Activated CD4-positive, alpha-beta T cell treated with anti-CD3 and anti-CD28 coated beads, Interleukin-2, amount 50 U/mL, for 48 hours (primary cell): ENCODE measurements at regions not wholly inside any gene's neighbourhood (a gene's known extent, or its start where the extent isn't known, plus 50 kb on each side); places are given as distances from the start of the nearest gene placed in this dataset.

ENCODE experiments used
- DNase-seq, 2 experiments: peaks; one replicate each; pipeline ENCODE4 v3.0.0-alpha.2; 2020

DNA sequence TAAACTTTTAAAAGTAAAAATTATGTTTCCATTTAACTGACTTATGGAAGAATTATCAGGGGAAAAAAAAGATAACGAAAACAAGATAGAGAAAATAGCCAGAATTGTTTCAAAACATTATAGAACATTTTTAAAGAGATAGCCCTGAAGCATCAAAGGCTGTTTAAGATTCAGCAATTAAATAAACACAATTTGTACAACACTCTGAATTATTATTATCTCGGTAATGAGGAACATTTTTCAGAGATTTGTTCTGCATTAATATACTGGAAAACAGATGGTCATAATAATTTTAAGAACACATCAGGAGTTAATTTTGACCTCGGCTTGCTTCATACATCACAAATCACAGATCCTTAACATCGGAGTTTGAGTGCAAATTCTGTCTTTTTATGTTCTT is 643.8 kb downstream of the SORCS1 start:
- DNase-seq: no peak

DNA sequence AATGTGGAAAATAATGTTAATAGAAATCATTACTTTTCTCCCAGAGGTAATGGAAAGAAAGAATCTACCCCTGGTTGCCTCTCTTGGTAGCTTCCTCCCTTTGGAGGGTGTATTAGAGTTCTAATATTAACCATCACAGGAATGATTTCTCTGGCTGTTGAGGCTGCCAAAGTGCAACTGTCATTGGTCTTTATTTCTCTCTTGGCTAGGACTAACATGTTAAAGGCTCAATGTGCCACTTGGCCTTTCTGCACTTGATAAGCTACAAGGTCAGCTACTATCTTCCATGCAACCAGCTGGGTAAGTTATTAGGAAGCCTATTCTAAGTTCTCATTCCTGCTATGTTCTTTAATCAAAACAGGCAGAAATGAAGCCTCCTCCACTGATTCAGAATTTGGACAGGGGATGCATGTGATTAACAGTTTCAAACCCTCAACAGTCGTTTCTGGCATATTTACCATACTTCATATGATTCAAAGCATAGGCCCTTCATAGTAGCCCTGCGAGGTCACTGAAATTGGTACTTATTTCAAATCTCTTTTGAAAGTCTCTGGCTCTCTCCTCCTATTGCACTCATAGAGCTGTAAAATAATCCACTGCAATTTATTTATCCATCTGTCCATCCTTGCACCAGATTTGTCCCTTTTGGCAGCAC is 645.0 kb downstream of the SORCS1 start:
- DNase-seq: no peak

DNA sequence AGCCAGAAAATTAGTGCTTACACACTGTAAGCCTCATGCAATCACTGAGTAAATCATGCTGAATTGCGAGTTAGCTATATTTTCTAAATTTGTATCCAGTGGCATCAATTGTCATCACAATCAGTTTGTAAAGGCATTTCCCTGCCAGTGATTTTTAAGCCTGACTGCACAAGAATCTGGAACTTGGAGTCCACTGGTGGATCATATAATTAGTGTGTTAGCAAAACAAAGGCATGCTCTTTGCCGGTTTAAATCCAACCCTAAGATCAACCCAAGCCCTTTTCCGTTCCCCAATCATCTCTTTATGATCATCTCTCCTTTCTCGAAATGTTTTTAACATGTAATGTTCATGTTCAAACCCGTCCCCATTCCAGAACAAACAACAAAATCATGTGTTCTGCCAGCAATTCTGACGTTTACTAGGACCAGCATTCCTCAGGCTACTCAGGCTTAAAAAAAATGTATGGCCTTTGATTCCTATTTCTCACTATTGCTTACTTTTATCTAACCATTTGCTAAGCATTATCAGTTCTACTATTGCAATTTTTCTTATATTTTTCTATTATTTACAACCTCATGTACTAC is 649.2 kb downstream of the SORCS1 start:
- no peak for DNase-seq

DNA sequence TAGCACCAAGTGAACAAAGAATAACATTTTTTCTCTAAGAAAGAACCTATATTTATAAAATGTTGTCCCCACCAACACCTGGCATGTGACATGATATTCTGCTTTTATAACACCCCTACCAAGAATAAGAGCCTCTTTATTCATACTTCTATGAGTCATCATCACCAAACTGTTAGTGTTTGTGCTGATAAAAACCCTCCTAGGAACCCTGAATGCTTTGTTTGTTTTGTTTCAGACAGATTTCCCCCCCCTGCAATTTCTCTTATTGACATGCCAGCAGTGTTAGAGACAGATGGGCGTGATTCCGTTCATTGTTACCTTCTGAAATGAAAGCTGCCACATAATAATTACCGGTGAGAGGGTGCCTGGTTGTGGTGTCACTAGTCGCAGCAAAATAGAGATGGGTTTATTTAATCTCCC is 651.1 kb downstream of the SORCS1 start:
- no peak for DNase-seq

DNA sequence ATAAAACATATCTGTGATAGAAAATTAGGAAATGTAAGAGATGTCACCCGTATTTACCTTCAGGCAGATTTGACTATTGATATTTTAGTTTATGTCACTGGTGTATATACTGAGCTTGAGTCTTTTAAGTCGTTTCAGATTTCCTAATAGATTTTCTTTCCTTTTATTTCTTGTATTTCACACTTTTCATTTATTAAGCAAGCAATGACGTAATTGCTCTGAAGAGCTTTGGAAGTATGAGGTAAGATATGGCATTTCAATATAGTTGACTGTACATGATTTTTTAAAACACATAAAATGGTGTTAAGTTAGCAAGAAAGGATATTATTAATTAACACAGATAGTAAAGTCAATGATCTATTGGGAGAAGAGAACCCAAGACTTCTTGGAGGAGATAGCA is 652.6 kb downstream of the SORCS1 start:
- DNase-seq: no peak

DNA sequence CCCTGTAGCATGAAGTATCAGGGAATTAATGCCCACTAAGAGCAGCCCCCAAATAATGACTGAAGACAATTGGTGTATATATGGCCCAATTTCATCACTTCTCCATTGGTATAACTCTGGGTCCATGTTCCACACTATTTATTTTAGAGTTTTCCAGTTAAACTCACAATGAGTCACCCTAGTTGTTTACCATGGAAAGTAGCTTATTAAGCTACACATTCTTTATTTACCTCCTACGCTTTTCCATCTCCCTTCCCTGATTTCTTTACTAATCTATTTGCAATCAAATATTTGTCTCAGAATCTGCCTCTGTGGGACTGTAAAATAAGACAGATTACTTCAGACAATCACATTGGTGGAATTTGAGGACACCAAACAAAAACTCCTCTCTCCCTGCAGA is 655.6 kb downstream of the SORCS1 start:
- DNase-seq: no peak

DNA sequence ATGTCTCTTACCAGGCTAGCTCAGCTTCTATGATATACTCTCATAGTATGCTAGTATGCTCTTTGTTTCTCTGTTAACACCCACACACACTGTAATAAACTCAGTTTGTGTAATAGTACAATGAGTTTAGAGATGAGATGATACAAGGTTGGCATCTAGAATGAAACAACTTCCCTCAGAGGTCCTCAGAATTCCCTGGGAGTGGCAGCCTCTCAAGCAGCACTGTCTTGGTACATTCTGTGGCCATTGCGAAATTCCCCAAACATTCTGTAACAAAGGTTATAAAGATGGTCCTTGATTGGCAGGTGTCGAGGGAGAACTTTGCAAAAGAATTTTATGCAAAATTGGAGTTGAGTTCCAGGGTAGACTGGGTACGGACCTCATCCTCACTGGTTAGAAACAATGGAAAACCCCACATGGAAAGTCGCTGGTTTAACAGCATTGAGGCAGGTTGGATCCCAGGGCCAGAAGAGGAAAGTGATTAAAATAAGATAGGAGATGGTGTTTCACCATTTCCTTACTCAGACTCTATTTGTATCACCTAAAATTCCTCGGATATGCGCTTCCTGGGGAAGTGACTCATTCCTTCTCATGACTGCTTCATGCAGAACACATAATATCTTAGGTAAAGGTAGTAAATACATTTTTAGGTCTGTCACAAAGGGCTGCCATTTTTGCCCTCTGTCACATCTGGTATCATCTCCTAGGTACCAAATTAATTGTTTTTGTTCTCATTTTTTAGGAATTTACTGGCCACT is 657.8 kb downstream of the SORCS1 start:
- no peak for DNase-seq

DNA sequence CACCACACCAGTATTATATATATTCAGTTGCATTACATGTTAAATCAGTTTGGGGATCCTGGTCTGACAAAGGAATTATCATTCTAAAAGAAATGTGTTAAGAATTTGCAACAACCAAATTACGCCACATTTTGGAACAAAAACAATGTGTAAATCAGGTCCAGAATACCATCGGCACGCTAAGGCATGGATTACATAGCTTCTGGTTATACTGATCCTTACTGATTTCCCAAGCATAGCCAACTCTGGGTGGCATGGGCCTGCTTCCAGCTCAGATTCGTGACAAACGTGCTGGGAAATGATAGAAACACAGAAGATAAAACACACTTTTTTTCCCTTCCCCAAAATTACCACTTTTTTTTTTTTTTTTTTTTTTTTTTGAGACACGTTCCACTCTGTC is 660.0 kb downstream of the SORCS1 start:
- no peak for DNase-seq

DNA sequence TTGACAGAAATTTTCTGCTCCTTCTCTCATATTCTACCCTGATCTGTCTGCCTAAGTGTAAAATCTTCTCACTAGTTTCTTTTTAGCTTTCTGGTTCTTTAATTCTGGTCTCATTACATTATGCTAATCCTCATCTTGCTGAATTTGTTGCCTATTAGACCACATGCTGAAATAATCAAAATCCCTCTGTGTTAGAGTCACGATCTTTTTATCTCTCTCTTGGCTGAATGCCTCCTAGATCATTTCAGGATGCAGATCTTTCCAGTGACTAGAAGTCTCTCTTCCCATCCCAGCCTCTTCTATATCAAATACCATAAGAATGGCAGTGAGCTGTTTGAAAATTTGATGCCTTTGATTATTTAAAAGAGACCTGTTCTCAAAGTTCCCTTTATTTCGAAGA is 661.9 kb downstream of the SORCS1 start:
- DNase-seq: no peak

DNA sequence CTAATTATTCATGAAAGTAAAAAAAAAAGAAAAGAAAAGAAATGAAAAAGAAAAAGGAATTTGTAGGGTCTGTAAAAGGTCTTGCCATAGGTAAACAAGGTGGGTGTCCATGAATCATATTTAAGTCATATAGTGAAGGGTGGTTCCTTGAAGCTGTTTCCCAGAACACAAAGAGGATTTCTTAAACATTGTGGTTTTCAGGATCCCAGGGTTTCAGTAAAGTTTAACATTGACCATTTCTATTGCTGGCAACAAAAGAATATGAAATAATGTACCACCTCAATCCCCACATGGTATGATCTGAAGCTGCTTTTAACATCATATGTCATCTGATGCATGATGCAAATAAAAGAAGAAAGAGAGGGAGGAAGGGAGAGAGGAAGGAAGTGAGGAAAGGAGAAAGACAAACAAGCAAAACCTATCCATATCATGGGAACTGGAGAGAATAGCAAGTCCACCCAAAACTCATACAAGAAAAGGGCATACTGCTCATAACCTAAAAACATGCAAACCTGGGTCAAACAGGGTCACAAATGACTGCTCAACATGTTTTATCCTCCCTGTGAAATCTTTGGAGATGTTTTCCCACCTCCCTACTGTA is 663.5 kb downstream of the SORCS1 start:
- DNase-seq: no peak

DNA sequence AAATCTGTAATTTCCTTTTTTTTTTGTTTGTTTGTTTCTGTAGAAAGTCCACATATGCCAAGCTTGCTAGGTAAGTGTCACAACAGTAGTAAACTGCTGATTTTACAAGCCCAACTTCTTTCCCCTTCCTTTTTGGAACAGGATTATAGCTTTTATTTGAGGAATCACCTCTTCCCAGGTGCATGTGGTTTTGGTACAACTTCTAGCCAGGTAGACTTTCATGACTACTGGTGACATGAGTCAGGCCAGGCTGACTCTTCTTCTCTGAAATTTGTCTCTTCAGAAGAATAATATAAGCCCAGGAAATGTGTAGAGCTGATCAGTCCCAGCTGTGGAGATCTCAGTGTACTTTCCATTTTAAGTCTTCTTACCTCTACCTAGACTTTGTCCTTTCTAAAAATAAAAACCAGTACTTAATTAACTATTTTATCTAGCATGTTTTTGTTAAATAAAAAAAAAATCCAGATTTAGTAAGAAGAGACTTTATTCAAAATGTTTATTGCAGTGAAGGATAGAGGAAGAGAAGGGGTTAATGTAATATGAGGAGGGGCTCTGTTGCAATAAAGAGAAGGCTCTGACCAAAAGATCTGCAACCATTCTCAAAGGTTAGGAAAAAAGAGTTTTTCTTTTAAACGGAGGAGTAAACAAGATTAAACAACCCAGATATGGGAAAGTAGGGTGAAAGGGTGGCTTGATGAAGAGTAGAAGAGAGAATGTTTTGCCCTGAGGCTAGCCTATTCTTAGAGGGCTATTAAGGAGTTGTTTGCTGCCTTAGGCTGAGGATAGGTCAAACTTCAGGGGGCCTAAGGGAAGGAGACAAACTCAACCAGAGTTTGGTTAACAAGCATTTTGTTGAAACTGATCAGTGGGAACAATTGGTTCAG is 664.2 kb downstream of the SORCS1 start:
- DNase-seq: no peak

DNA sequence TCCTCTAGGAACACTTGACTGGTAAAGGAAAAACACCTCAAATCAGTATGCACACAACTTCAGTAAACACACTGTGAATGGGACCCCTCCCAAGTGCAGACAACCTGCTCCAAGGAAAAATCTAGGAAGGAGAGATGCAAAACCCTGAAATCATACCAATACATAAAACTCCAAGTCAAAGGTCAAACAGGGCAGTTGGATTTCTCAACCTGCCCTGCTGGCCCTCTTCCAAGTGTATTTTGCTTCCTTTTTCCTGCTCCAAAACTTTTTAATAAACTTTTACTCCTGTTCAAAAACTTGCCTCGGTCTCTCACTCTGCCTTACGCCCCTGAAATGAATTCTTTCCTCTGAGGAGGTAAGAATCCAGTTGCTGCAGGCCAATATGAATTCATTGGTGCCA is 665.1 kb downstream of the SORCS1 start:
- DNase-seq: no peak

DNA sequence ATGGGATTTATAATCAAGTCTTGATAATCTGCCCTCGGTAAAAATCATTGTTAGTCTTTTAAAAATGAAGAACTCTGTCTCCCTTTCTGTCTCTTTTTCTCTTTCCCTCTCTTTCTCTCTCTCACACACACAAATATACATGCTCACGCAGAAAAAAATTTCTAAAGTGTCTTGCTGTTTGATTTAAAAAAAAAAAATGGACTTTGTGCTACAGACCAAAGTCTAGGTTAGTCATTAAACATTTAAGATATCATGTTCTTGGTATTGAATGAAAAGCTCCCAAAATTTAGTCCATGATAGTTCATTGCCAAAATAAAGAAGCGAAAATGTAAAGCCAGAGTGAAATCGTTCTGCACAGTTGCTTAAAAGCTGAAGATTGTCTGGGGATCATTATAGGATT is 665.8 kb downstream of the SORCS1 start:
- DNase-seq: no peak

DNA sequence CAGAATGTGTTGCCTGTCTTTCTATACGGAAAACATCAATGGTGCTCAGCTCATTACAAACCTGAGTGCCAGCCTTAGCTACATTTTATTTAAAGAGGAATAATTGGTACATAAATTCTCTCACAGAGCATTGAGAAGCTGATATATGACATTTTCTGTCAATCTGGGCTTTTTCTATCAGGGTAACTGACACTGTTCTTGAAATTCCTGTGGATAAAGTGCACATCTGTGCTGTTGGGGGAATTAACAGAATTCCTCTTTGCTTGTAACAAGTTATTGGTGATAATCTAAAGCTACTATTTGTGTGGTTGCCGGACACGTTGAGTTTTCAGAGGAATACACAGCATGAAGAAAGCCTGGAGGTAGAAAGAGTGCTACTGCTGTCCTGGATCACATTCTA is 668.6 kb downstream of the SORCS1 start:
- DNase-seq: no peak

DNA sequence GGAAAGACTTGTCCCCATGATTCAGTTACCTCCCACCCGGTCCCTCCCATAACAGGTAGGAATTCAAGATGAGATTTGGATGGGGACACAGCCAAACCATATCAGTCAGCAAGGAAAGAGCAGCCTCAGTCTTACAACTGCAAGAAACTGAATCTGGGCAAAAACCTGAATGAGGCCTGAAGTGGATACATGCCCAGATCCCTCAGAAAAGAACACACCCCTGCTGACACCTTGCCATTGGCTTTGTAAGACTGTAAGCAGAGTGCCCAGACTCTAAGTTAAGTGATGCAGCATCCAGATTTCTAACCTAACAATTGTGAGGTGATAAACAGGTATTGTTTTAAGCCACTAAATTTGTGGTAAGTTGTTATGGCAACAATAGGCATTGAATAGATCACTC is 670.8 kb downstream of the SORCS1 start:
- no peak for DNase-seq

DNA sequence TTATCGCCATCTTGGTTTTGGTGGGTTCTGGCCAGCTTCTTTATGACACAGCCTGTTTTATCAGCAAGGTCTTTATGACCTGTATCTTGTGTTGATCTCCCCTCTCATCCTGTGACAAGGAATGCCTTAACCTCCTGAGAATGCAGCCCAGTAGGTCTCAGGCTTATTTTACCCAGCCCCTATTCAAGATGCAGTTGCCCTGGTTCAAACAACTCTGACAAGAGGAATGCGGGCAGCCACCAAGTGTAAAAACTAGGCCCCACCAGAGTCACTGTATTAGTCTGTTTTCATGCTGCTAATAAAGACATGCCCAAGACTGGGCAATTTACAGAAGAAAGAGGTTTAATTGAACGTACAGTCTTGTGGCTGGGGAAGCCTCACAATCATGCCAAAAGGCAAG is 671.3 kb downstream of the SORCS1 start:
- DNase-seq: no peak

DNA sequence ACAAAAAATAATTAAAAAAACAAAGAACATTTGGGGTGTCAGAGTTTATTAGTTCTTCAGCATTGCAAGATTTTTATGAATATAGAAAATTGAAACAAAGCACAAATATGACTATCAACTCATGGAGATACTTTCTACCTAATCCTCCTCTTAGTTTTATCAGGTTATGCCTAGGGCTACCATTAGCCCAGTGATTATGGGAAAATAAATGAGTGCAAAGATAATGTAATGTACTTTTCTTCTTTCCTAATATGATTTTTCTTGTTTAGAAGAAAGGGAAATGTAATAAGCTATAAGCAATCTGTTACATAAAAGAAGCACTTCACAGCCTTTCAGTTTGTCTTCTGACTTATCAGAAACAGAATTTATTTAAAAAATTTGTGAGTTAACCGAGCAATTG is 676.8 kb downstream of the SORCS1 start:
- no peak for DNase-seq

DNA sequence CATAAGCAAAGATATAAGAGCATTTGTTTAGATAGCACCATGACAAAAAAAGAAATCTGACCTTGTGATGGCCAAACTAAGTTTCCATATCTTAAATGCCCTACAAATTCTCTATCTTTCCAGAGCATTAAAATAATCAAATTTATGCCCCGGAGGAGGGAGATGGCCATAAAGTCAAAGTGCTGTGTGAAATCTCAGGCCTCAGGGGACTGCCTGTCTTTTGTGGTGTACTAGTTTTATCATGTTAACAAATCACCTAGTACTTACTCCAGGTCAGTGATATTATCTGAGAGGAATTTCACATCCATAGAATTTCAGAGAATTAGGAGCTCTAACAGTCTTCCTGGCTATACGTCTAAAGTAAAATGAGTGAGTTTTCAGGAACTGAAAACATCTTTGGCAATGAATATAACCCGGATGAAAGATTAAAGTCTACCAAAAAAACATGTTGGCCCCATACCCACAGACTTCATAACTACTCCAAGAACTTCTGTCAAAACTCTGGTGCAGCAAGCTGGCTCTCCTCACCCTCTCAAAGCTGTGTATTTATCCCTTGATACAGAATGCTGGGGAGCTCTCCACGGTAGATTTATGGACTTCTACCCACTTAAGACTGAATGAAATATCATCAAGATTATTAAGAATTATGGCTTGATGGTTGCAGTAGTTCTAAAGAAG is 682.8 kb downstream of the SORCS1 start:
- no peak for DNase-seq

DNA sequence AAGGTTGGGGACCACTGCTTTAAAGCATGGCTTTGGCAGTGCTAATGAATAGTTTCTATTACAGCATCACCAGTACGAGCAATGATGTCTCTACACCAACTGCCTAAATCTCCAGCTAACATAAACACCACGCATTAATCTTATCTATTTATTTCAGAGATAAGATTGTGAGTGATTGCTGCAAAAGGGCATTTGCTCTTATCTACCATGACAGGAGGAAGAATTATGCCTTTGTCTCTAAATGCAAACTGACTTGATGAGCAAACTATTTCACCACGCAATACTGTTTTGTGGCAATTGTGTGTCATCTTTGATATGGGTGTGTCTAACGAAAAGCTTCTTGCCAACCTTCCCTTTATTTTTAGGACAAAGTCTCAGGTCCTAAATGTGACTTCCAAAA is 684.9 kb downstream of the SORCS1 start:
- DNase-seq: no peak

DNA sequence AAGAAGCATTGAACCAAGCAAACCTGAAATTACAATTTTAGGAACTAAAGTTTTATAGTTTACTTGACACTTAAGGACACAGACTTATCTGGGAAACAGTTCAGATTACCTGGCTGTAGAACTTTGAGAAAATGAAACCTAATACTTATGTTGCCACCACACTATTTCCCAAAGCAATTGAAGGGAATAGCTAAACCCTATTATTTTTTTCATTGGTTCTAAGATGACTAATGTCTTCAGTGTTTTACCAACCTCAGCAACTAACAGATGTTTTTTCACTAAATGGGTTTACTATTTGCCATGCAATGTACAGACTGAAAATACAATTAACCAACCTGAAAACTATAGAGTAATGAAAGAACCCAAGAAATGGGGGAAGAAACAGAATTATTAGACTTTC is 689.6 kb downstream of the SORCS1 start:
- DNase-seq: no peak

DNA sequence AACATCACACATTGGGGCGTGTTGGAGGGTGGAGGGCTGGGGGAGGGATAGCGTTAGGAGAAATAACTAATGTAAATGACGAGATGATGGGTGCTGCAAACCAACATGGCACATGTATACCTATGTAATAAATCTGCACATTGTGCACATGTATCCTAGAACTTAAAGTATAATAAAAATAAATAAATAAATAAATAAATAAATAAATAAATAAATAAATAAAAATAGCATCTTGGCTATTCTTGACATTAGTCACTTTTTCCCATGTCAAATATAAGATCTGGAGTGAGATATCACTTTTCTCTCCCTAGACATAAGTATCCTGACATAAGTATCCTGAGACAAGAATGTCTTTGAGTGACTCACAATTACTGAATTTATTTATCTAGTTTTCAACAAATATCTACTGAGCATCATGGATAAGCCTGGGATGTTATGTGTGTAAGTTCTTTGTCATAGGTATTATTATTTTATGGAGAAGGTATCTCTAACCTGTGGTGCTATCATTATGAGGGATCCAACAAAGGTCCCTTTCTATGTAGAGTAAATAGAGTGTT is 691.3 kb downstream of the SORCS1 start:
- no peak for DNase-seq

DNA sequence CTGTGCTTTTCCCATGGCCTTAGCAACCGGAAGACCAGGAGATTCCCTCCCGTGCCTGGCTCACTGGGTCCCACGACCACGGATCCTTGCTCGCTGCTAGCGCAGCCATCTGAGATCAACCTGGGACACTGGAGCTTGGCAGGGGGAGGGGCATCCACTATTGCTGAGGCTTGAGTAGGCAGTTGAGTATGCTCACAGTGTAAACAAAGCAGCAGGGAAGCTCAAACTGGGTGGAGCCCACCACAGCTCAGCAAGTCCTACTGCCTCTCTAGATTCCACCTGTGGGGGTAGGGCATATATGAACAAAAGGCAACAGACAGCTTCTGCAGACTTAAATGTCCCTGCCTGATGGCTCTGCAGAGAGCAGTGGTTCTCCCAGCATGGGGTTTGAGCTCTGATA is 697.0 kb downstream of the SORCS1 start:
- no peak for DNase-seq
